Neural progenitor cell (in vitro differentiated cells): ENCODE measurements at regions not wholly inside any gene's neighbourhood (a gene's known extent, or its start where the extent isn't known, plus 50 kb on each side); places are given as distances from the start of the nearest gene placed in this dataset.

Experiments used
- EZH2phosphoT487 ChIP-seq: fragments of 200-600 bp; sonication (generic); IDR thresholded peaks from 2 replicates; pipeline ENCODE4 v1.6.1; 2017; ENCODE audit warnings: antibody characterized with exemption
- TF ChIP-seq, protein P1 (sequence below): fragments of 200-600 bp; sonication (generic); IDR thresholded peaks from 2 replicates; pipeline ENCODE4 v1.5.1; 2017; ENCODE audit warnings: antibody characterized with exemption, mild to moderate bottlenecking

DNA sequence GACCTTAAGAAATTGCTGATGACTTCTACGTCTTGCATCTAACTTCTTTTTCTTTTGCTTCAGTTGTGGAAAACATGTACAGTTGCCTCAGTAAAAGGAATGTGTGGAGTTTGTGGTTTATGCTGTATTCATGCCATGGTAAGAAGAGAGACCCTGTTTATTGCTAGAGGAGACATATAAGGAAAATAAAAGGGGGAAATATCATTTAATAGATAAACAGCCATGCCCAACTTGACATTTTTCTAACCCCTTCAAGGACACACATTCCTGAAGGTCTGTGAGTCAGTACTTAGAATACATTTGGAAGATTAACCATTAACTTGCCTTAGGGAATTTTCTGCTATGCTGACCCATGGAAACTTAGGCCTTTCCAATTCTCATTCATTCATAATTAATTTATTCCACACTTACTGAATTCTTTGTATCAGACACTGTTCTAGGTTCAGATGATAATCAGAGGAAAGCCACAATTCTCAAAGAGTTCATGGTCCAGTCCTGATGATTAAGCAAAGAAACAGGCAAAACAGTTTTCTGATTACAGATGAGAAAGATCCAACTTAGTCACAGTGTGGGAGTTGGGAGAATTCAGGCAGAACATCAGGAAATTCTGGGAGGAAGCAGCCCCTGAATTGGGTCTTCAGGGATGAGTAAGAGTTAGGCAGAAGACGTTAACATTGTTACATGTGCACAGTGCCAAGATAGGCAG, 329.8 kb upstream of the RASGRP1 start:
- no peak for TF ChIP-seq EZH2phosphoT487
- TF ChIP-seq, protein P1, sequence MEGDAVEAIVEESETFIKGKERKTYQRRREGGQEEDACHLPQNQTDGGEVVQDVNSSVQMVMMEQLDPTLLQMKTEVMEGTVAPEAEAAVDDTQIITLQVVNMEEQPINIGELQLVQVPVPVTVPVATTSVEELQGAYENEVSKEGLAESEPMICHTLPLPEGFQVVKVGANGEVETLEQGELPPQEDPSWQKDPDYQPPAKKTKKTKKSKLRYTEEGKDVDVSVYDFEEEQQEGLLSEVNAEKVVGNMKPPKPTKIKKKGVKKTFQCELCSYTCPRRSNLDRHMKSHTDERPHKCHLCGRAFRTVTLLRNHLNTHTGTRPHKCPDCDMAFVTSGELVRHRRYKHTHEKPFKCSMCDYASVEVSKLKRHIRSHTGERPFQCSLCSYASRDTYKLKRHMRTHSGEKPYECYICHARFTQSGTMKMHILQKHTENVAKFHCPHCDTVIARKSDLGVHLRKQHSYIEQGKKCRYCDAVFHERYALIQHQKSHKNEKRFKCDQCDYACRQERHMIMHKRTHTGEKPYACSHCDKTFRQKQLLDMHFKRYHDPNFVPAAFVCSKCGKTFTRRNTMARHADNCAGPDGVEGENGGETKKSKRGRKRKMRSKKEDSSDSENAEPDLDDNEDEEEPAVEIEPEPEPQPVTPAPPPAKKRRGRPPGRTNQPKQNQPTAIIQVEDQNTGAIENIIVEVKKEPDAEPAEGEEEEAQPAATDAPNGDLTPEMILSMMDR, result no peak
